HUES48 (cell line): ENCODE measurements at regions not wholly inside any gene's neighbourhood (a gene's known extent, or its start where the extent isn't known, plus 50 kb on each side); places are given as distances from the start of the nearest gene placed in this dataset.
"Not testable (repeated sequence)": the region's sequence is repeated elsewhere in the genome, so short reads cannot be mapped to it uniquely, and the experiment has no call there.

Experiments used
- H3K27ac ChIP-seq: one replicate; pipeline ENCODE4 v1.7.0; 2013; ENCODE audit warnings: low read depth, low read length, inconsistent platforms
- H3K27me3 ChIP-seq: 2 replicates; pipeline ENCODE4 v1.6.1; 2013; ENCODE audit warnings: mild to moderate bottlenecking, low read length; ENCODE audit not compliant: control insufficient read depth, insufficient read depth
- H3K36me3 ChIP-seq: 2 replicates; pipeline ENCODE4 v1.6.1; 2013; ENCODE audit warnings: low read length; ENCODE audit not compliant: control insufficient read depth, insufficient read depth
- H3K4me1 ChIP-seq: 2 replicates; pipeline ENCODE4 v1.6.1; 2013; ENCODE audit warnings: mild to moderate bottlenecking, low read length; ENCODE audit not compliant: control insufficient read depth, insufficient read depth
- H3K4me3 ChIP-seq: 2 replicates; pipeline ENCODE4 v1.5.1; 2013; ENCODE audit warnings: mild to moderate bottlenecking, low read depth, low read length
- H3K9ac ChIP-seq: 2 replicates; pipeline ENCODE4 v1.6.1; 2013; ENCODE audit warnings: mild to moderate bottlenecking, low read depth, low read length, moderate library complexity
- H3K9me3 ChIP-seq: 2 replicates; pipeline ENCODE4 v1.6.1; 2013; ENCODE audit warnings: low read length; ENCODE audit not compliant: control insufficient read depth, insufficient read depth

DNA sequence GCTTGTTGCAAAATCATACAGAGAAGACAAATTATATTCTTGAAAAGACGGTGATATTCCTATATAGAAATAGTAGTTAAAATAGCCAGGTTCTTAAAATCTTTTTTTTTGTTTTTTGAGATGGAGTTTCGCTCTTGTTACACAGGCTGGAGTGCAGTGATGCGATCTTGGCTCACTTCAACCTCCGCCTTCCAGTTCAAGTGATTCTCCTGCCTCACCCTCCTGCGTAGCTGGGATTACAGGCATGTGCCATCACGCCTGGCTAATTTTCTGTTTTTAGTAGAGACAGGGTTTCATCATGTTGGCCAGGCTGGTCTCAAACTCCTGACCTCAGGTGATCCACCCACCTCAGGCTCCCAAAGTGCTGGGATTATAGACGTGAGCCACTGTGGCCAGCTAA lies 257.9 kb upstream of the CELF2 start:
- not testable (repeated sequence) for H3K4me3 ChIP-seq, H3K9ac ChIP-seq, H3K4me1 ChIP-seq, H3K36me3 ChIP-seq, H3K9me3 ChIP-seq, H3K27me3 ChIP-seq, H3K27ac ChIP-seq

DNA sequence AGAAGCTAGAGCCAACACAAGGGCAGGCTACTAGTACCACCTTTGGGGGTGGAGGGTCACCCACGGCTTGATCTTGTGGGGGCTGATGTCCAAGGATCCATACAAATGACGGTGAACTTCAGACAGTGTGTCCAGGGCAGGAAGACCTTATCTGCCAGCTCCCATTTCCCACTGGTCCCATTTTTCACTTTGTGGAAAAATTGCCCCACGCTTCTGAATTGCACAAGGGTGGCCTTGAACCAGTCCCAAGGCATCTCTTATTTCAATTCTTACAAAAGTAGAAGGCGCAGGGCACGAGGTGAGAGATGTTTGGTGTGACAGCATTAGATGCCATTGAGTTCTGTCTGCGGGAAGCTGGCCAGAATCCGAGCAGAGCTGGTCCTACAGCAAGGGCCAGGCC lies 252.7 kb upstream of the CELF2 start:
- H3K4me1 ChIP-seq: no peaks in the 10 kb centered on the region
- no peak overlapping the region for H3K4me3 ChIP-seq
- no peaks in the 10 kb centered on the region for H3K36me3 ChIP-seq
- H3K9me3 ChIP-seq: no peaks in the 10 kb centered on the region
- no peak overlapping the region for H3K27ac ChIP-seq
- no peak overlapping the region for H3K9ac ChIP-seq
- no peaks in the 10 kb centered on the region for H3K27me3 ChIP-seq

DNA sequence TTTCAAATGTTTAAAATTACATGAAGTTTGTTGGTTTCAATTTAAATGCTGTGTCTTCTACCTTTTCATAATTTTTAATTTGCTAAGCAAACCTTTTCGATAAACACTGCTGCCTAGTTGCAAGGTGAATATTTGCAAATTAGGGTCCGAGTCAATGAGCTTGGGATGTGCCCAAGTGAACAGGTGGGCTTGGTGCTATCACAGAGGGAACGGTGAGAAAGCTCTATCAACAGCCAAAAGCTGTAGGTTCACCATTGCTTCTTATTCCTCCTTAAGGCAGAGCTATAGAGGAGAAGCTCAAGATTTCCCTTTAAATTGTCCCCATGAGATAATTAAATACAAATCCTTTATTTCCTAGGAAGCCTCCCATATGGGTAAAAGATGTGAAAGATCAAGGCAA lies 245.3 kb upstream of the CELF2 start:
- Histone ChIP-seq H3K4me3 (no peak overlapping the region), H3K36me3 (no peaks in the 10 kb centered on the region), H3K9me3 (no peaks in the 10 kb centered on the region), H3K4me1 (no peaks in the 10 kb centered on the region), H3K27me3 (no peaks in the 10 kb centered on the region), H3K9ac (no peak overlapping the region), H3K27ac (no peak overlapping the region)

DNA sequence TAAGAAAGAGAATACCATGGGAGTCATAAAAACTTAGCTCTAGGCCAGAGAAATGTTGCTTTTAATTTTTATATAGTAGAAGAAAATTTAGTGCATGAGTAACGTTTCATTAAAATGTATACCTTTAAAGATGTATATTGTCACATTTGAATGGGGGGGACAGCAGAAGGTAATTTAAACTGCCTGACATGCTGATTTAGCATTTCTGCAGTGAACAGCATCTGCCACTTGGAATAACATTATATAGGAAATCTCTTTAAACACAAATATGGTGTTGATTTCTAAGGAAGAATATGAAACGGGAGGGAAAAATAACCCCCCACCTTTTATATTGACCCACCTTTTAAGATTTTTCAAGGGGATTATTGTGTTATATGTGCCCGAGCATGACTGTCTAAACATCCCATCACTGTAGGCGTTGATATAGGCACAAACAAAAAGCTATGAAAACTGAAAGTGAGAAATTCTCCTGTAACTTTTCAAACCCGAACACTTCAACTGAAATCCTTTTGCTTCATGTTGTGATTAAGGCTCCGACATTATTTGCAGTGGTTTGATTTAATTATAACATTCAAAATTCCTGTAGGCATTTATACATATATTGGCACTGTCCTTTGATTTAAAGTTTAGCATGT lies 244.7 kb upstream of the CELF2 start:
- H3K27ac ChIP-seq: no peak overlapping the region
- no peak overlapping the region for H3K4me3 ChIP-seq
- no peaks in the 10 kb centered on the region for H3K9me3 ChIP-seq
- no peak overlapping the region for H3K9ac ChIP-seq
- H3K36me3 ChIP-seq: no peaks in the 10 kb centered on the region
- H3K27me3 ChIP-seq: no peaks in the 10 kb centered on the region
- H3K4me1 ChIP-seq: no peaks in the 10 kb centered on the region

DNA sequence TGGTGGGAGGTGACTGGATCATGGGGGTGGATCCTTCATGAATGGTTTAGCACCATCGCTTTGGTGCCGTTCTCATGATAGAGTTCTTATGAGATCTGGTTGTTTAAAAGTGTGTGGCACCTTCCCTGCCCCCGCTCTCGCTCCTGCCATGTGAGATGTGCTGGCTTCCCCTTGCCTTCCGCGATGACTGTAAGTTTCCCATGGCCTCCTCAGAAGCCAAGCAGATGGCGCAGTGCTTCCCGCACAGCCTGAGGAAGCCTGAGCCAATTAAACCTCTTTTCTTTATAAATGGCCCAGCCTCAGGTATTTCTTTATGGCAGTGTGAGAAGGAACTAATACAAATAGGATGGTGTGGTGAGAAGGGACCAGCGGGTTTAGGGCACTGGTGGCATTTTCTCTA lies 243.3 kb upstream of the CELF2 start:
- Histone ChIP-seq H3K9ac (no peak overlapping the region), H3K4me1 (no peaks in the 10 kb centered on the region), H3K36me3 (no peaks in the 10 kb centered on the region), H3K27me3 (no peaks in the 10 kb centered on the region), H3K4me3 (no peak overlapping the region), H3K27ac (no peak overlapping the region), H3K9me3 (no peaks in the 10 kb centered on the region)

DNA sequence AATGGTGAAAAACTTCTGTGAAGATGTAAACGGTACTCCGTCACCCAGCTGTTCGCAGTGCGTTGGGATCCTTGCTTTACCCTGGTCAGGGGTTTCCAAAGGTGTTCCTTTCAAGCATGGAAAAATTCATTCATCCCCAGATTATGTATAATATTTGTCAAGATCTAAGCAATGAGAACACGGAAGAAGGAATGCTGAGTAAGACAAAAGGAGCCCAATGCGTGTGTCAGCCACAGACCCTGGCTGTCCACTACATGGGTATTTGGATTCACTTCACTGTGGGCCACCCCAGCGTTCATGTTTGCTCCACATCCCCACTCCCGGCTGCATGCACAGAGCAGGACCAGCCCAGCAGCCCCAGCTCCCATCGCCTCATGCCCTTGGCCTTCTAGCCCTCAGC lies 241.3 kb upstream of the CELF2 start:
- no peaks in the 10 kb centered on the region for H3K4me1 ChIP-seq
- no peak overlapping the region for H3K4me3 ChIP-seq
- no peaks in the 10 kb centered on the region for H3K9me3 ChIP-seq
- H3K36me3 ChIP-seq: no peaks in the 10 kb centered on the region
- H3K27ac ChIP-seq: no peak overlapping the region
- H3K27me3 ChIP-seq: no peaks in the 10 kb centered on the region
- H3K9ac ChIP-seq: no peak overlapping the region

DNA sequence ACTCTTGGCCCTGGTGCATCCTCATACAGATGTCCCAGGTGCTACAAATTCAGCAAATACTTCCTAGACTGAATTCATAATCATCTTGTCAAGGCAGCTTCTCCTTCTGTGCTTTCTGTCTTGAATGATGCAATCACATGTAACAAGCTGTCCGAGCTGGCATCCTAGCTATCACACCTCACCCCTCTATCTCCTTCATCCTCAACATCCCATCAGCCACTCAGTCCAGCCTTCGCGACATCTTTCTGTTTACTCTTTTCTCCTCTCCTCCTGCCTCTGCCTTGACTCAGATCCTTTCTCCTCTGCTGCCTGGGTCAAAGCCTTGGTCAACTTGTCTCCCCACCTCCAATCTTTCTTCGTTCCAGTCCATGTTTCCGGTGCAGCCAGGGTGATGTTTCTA lies 240.4 kb upstream of the CELF2 start:
- Histone ChIP-seq H3K36me3 (no peaks in the 10 kb centered on the region), H3K27me3 (no peaks in the 10 kb centered on the region), H3K4me3 (no peak overlapping the region), H3K9ac (no peak overlapping the region), H3K4me1 (no peaks in the 10 kb centered on the region), H3K27ac (no peak overlapping the region), H3K9me3 (no peaks in the 10 kb centered on the region)

DNA sequence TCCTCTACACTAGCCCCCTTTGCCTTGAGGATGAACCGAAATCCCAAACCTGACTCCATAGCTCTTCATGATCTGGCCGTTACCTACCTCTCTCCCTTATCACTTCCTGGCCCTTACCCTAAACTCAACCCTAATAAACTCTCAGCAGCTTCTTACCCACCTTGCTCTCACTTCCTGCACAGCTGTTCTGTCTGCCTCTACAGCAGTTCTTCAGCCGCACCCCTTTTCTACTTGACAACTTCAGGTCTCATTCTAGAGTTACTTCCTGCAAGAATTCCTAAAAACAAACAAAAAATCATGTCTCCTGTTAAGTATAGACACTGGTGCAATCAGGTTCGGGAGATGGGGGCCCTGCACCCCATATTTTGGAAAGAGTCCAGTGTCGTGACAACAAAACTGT lies 239.9 kb upstream of the CELF2 start:
- Histone ChIP-seq H3K9ac (no peak overlapping the region), H3K27me3 (no peaks in the 10 kb centered on the region), H3K9me3 (no peaks in the 10 kb centered on the region), H3K36me3 (no peaks in the 10 kb centered on the region), H3K4me3 (no peak overlapping the region), H3K27ac (no peak overlapping the region), H3K4me1 (no peaks in the 10 kb centered on the region)

DNA sequence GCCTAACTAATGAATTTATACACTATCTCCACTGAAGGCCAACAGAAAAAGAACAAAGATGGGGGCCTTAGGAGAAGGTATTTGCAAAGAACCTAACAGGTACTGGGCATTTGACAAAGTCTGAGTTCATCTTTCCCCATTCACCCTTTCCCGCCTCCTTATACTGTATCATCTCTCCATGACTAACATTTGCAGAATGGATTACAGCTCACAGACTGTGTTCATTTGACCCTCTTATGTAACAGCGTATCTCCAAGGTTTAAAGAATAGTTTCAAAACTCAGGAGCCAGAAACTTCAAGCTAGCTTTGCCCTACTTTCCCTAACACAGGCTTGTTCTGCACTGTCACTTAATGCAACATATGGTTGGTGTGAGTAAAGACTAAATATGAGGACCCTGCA lies 238.7 kb upstream of the CELF2 start:
- H3K9ac ChIP-seq: no peak overlapping the region
- H3K36me3 ChIP-seq: no peaks in the 10 kb centered on the region
- H3K27ac ChIP-seq: no peak overlapping the region
- H3K4me3 ChIP-seq: no peak overlapping the region
- H3K27me3 ChIP-seq: no peaks in the 10 kb centered on the region
- no peaks in the 10 kb centered on the region for H3K4me1 ChIP-seq
- H3K9me3 ChIP-seq: no peaks in the 10 kb centered on the region

DNA sequence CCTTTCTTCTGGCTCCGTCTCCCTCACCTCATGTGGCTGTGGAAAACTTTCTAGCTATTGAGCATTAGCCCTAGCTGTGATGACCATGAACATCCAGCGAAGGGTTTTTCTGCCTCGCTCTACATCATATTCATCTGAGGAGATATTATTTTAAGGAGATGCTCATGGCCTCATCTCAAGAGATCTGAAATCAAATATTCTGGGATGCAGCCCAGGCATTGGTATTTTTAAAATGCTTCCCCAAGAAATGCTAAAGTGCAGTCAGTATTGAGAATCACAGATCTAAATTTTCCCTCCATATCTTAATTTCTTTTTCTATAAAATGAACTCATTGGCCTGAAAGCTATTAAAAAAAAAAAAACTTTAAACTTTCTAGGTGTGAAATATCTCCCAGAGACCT lies 238.2 kb upstream of the CELF2 start:
- no peak overlapping the region for H3K9ac ChIP-seq
- no peaks in the 10 kb centered on the region for H3K36me3 ChIP-seq
- H3K27ac ChIP-seq: no peak overlapping the region
- H3K4me1 ChIP-seq: no peaks in the 10 kb centered on the region
- no peaks in the 10 kb centered on the region for H3K27me3 ChIP-seq
- no peaks in the 10 kb centered on the region for H3K9me3 ChIP-seq
- no peak overlapping the region for H3K4me3 ChIP-seq

DNA sequence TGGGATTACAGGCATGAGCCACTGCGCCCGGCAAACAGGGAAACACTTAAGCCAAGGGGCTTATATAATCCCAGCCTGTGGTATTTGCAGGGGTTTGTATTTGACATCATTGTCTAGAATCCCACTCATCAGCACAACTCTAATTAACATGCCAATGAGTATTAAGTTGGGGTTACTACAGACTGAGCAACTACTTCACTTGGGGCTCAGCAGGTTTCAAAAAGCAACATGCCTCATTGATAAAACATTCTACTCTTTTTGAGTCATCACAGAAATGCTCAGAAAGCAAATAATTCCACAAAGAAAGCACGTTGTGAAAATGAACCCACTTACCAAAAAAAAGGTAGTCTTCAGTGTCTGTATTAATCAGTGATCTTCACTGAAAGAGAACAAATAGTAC lies 236.9 kb upstream of the CELF2 start:
- Histone ChIP-seq H3K4me1 (no peaks in the 10 kb centered on the region; the same call in 1 of the 2 replicates), H3K27me3 (no peaks in the 10 kb centered on the region), H3K9ac (no peak overlapping the region), H3K36me3 (no peaks in the 10 kb centered on the region), H3K27ac (no peak overlapping the region), H3K9me3 (0 out of 2 replicates have a peak, but pooled peaks cover 4% of the 10 kb centered on the region), H3K4me3 (no peak overlapping the region)

DNA sequence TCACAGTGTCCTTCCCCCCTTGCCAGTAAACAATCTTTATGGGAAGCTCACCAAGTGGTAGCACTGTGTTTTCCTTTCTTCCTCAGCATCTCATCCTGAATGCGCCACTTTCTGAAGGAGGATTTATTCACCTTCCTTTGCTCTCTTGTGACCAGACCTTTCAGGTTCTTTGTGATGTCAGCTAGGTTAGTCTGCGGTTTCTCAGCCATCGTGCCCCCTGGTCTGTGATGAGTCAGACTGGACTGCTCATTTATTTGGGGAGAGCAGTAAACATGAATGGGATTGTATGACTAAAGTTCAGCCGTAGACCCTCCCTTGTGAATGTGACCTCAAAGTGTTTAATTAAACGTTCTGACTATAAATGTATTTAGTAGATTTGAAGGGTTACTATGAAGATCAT lies 235.1 kb upstream of the CELF2 start:
- H3K9ac ChIP-seq: no peak overlapping the region
- no peaks in the 10 kb centered on the region for H3K27me3 ChIP-seq
- H3K4me1 ChIP-seq: peaks cover 3% of the 10 kb centered on the region; the same call in 1 of the 2 replicates
- no peaks in the 10 kb centered on the region for H3K36me3 ChIP-seq
- 0 out of 2 replicates have a peak, but pooled peaks cover 4% of the 10 kb centered on the region for H3K9me3 ChIP-seq
- H3K27ac ChIP-seq: no peak overlapping the region
- H3K4me3 ChIP-seq: no peak overlapping the region
